HG02885 (cell line): ENCODE measurements at regions not wholly inside any gene's neighbourhood (a gene's known extent, or its start where the extent isn't known, plus 50 kb on each side); places are given as distances from the start of the nearest gene placed in this dataset.
"Not testable (repeated sequence)": the region's sequence is repeated elsewhere in the genome, so short reads cannot be mapped to it uniquely, and the experiment has no call there.

Experiments
- ATAC-seq: cut with Tn5 transposase; IDR thresholded peaks from one replicate; pipeline ENCODE4 v1.9.1; 2021; ENCODE audit warnings: mild to moderate bottlenecking; ENCODE audit not compliant: unreplicated experiment, poor library complexity

- ATAC-seq = no peak
These were observed 84.6 kb downstream of the RFLNA start for GRCh38 chr12:124379379-124379937.

- ATAC-seq = no peak
These were observed 84.0 kb downstream of the RFLNA start for GRCh38 chr12:124378926-124379325.

DNA sequence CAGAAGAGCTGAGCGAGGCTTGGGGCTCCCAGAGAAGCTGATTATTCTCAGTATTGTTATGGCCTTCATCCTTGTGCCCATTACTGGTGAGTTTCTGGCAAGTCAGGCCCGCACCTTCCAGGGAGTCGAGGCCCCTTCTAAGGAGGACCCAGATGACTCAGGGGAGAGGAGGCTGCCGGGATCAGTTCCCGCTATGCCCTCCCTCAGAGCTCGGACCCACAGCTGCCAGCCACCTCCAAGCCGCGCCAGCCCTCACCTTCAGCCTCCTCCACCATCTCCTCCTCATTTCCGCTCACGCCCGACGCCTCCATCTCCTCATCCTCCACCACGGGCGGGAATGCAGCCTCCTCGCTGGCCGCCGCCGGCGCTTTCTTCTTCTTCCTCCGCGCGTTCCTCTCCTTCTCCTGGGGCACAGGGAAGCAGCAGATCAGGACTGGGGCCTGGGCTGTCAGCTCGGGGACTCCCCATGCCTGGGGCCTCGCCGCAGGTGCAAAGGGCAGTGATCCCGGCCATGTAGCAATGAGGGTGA, 83.2 kb downstream of the RFLNA start:
- ATAC-seq = no peak

- no peak for ATAC-seq
These were observed 81.5 kb downstream of the RFLNA start for GRCh38 chr12:124376435-124376834.

- ATAC-seq = no peak
These were observed 80.9 kb downstream of the RFLNA start for GRCh38 chr12:124375789-124376175.

- ATAC-seq = no peak
These were observed 80.4 kb downstream of the RFLNA start for GRCh38 chr12:124375141-124375788.

DNA sequence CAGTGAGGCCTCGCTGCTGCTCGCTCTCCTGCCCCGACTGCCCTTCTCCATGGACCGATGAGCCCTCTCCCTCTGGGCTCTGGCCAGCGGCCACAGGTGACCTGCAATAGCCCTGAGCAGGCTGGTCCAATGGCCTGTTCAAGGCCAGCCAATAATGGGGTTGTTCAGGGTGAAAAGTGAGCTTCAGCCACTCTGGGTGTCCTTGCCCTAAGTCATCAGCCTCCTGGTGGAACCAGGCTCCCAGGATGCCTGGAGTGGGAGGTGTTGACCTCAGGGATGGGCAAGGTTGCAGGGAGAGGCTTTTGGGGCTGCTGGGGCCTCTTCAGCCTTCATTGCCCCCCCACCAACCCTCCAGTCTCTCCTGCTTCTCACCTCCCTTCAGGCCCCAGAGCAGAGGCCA, 79.7 kb downstream of the RFLNA start:
- ATAC-seq = no peak

- no peak for ATAC-seq
These were observed 79.3 kb downstream of the RFLNA start for GRCh38 chr12:124374147-124374546.

DNA sequence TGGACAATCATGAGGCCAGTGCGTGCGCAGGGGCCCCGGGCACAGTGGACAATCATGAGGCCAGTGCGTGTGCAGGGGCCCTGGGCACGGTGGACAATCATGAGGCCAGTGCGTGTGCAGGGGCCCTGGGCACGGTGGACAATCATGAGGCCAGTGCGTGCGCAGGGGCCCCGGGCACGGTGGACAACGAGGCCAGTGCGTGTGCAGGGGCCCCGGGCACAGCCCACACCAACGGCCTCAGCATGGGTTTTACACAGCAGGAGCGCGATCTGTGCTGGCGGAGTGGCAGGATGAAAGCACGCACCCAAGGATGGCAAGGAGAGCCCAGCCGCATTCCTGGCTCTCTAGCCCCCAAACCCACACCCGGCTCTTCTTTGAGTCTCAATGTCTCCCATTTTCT, 78.8 kb downstream of the RFLNA start:
- ATAC-seq = not testable (repeated sequence)

- no peak for ATAC-seq
These were observed 77.9 kb downstream of the RFLNA start for GRCh38 chr12:124372831-124373230.

- no peak for ATAC-seq
These were observed 77.2 kb downstream of the RFLNA start for GRCh38 chr12:124371970-124372555.

DNA sequence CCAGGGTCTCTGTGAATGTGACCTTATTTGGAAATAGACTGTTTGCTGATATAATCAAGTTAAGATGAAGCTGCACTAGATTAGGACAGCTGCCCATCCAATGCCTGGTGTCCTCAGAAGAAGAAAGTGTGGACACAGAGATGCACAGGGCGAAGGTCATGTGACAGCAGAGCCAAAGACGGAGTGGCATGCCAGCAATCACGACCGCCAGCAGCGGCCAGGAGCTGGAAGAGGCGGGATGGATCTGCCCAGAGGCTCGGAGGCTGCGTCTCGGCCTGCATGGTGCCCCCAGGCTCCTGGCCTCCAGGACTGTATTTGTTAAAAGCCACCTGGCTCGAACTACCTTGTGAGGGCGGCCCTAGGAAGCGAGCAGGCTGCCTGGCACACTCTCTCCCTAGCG, 76.5 kb downstream of the RFLNA start:
- ATAC-seq = no peak

DNA sequence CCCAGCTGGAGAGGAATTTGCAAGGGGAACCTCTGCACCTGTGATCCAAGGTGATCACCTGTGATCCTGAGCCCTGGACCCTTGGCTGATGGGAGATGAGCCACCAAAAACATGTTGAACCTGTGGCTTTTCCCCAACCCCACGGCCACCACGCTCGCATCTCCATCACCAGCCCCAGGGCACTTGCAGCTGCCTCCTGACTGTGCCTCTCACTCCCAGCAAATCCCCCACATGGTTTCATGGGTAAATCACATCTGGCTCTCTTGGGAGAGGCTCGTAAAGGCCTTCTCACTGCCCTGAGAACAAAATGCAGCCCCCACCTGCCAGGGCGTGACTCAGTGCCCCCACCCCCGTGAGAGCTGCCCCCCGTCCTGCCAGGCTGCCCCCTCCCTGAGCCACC, 76.0 kb downstream of the RFLNA start:
- no peak for ATAC-seq

GRCh38 chr12:124370384-124370783, 75.5 kb downstream of the RFLNA start:
- no peak for ATAC-seq

GRCh38 chr12:124369827-124370378, 75.0 kb downstream of the RFLNA start:
- ATAC-seq = no peak

DNA sequence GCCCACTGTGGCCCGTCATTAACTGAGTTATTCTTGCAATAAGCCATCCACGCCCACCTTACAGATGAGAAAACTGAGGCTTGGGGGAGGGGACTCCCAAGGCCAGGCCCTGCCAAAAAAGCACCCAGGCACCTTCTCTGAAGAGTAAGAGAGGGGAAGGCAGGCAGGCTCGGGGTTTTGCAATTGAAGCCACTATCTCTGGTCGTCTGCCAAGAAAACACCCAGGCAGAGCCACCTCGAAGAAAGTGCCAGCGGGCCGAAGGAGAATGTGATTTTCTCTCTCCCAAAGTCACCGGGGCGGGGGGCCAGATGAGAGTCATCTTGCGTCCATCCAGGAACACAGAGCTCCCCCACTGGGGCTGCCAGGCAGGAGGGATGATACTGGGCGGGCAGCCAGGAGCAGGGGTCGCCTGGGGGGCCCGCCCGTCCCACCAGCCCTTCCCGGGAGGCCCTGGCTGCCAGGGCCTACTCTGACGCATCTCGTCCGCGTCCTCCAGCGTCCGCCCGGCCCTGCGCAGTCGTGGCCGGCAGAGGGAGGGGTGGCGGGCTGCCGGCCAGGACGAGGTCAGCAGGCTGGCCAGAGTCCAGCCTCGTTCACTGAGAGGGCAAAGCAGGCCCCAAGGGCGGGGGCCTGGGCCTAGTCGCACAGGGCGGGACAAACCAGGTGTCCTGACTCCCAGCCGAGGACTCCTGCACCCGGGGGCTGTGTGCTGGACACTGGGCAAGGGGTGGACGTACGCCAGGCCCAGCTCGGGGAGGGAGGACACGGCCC, 74.3 kb downstream of the RFLNA start:
- ATAC-seq = no peak

DNA sequence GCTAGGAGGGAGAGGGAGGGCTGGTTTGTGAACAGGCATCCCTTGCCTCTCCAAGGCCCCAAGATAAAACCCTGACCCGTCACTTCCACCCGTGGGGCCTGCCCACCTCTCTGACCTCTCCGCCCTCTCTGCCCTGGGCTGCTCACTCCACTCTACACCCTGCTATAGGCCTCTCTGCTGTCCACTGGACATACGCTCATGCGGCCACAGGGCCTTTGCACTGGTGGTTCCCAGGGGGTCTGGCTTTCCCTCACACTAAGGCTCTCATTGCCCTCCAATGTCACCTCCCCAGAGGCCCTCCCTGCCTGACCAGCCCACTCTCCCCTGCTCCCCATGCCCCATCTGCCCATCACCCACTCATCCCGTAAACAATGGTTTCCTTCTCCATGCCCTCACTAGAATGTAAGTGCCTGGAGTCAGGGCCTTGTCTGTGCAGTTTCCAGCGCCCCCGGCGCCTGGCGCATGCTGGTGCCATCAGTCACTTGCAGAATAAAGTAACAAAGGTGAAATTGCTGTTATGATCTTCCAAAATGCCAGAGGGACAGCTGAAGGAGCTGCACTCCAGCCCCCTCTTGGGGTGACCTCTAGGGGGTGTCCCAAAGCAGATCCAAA, 73.6 kb downstream of the RFLNA start:
- ATAC-seq = no peak

GRCh38 chr12:124365726-124366430, 71.0 kb downstream of the RFLNA start:
- ATAC-seq = no peak
